Ectodermal cell (in vitro differentiated cells): ENCODE measurements at regions not wholly inside any gene's neighbourhood (a gene's known extent, or its start where the extent isn't known, plus 50 kb on each side); places are given as distances from the start of the nearest gene placed in this dataset.

ENCODE experiments used
- H3K27ac ChIP-seq: 2 replicates; pipeline ENCODE4 v1.7.0; 2013; ENCODE audit warnings: mild to moderate bottlenecking, low read depth, low read length; ENCODE audit not compliant: insufficient read depth, poor library complexity, severe bottlenecking
- H3K27me3 ChIP-seq: 2 replicates; pipeline ENCODE4 v1.7.0; 2013; ENCODE audit warnings: mild to moderate bottlenecking, low read length; ENCODE audit not compliant: insufficient read depth, control insufficient read depth, poor library complexity, severe bottlenecking
- H3K36me3 ChIP-seq: one replicate; pipeline ENCODE4 v1.7.0; 2013; ENCODE audit warnings: low read length; ENCODE audit not compliant: control insufficient read depth, insufficient read depth
- H3K4me1 ChIP-seq: one replicate; pipeline ENCODE4 v1.7.0; 2013; ENCODE audit warnings: low read length; ENCODE audit not compliant: control insufficient read depth, insufficient read depth
- H3K4me3 ChIP-seq: 2 replicates; pipeline ENCODE4 v1.7.0; 2013; ENCODE audit warnings: low read depth, low read length, control low read depth; ENCODE audit not compliant: insufficient read depth
- H3K9me3 ChIP-seq: 2 replicates; pipeline ENCODE4 v1.7.0; 2013; ENCODE audit warnings: mild to moderate bottlenecking, low read length, moderate library complexity; ENCODE audit not compliant: control insufficient read depth
- WGBS, 2 experiments: methylation state at CpG; one replicate each; pipeline ENCODE4 v1.1.7; 2013; ENCODE audit warnings: missing lambda C conversion rate in 2 of 2; 5-methylcytosine and 5-hydroxymethylcytosine counted together

GRCh38 chr16:50878536-50878935 lies 136.7 kb downstream of the CYLD start:
- 70 to 78% methylated on average over 3 of the region's 3 CpGs for WGBS, 2 experiments
- Histone ChIP-seq H3K27me3 (peaks cover 11% of the 10 kb centered on the region), H3K4me1 (peaks cover 18% of the 10 kb centered on the region)

GRCh38 chr16:50876263-50876662 lies 134.4 kb downstream of the CYLD start:
- WGBS, 2 experiments = 90 to 92% methylated on average over 1 to 4 of the region's 4 CpGs
- H3K4me1 ChIP-seq = peaks cover 17% of the 10 kb centered on the region
- H3K27me3 ChIP-seq = peaks cover 11% of the 10 kb centered on the region
- H3K27ac ChIP-seq = no peak overlapping the region
- no peaks in the 10 kb centered on the region for H3K9me3 ChIP-seq
- H3K4me3 ChIP-seq = no peak overlapping the region
- no peaks in the 10 kb centered on the region for H3K36me3 ChIP-seq

More at GRCh38 chr16:50878536-50878935, 136.7 kb downstream of the CYLD start:
- H3K4me3 ChIP-seq = no peak overlapping the region
- H3K36me3 ChIP-seq = no peaks in the 10 kb centered on the region
- no peaks in the 10 kb centered on the region for H3K9me3 ChIP-seq
- no peak overlapping the region for H3K27ac ChIP-seq

- no peaks in the 10 kb centered on the region for H3K4me1 ChIP-seq
- no peaks in the 10 kb centered on the region for H3K9me3 ChIP-seq
- no peaks in the 10 kb centered on the region for H3K27me3 ChIP-seq
- H3K27ac ChIP-seq = no peak overlapping the region
- no peak overlapping the region for H3K4me3 ChIP-seq
- no peaks in the 10 kb centered on the region for H3K36me3 ChIP-seq
Observed at GRCh38 chr16:50868577-50868976, 126.7 kb downstream of the CYLD start.

- Histone ChIP-seq H3K27me3 (no peaks in the 10 kb centered on the region), H3K9me3 (no peaks in the 10 kb centered on the region), H3K4me3 (no peak overlapping the region), H3K36me3 (no peaks in the 10 kb centered on the region), H3K4me1 (no peaks in the 10 kb centered on the region), H3K27ac (no peak overlapping the region)
- WGBS, 2 experiments = 95 to 100% methylated on average over 2 of the region's 2 CpGs
Observed at GRCh38 chr16:50866806-50867205, 124.9 kb downstream of the CYLD start.

GRCh38 chr16:50864386-50864785 lies 122.5 kb downstream of the CYLD start:
- no peaks in the 10 kb centered on the region for H3K4me1 ChIP-seq
- 91 to 94% methylated on average over 5 of the region's 5 CpGs for WGBS, 2 experiments
- no peaks in the 10 kb centered on the region for H3K27me3 ChIP-seq
- no peak overlapping the region for H3K27ac ChIP-seq
- no peaks in the 10 kb centered on the region for H3K9me3 ChIP-seq
- H3K36me3 ChIP-seq = no peaks in the 10 kb centered on the region
- no peak overlapping the region for H3K4me3 ChIP-seq

GRCh38 chr16:50863644-50864144 lies 121.8 kb downstream of the CYLD start:
- Histone ChIP-seq H3K4me3 (no peak overlapping the region), H3K27me3 (no peaks in the 10 kb centered on the region), H3K36me3 (no peaks in the 10 kb centered on the region), H3K9me3 (no peaks in the 10 kb centered on the region), H3K27ac (no peak overlapping the region), H3K4me1 (no peaks in the 10 kb centered on the region)
- WGBS, 2 experiments = 93 to 94% methylated on average over 8 of the region's 8 CpGs

GRCh38 chr16:50862818-50863643 lies 121.1 kb downstream of the CYLD start:
- 86 to 91% methylated on average over 24 of the region's 25 CpGs for WGBS, 2 experiments
- Histone ChIP-seq H3K4me3 (no peak overlapping the region), H3K36me3 (no peaks in the 10 kb centered on the region), H3K27ac (no peak overlapping the region), H3K9me3 (no peaks in the 10 kb centered on the region), H3K27me3 (no peaks in the 10 kb centered on the region), H3K4me1 (no peaks in the 10 kb centered on the region)

- no peaks in the 10 kb centered on the region for H3K9me3 ChIP-seq
- 57 to 80% methylated on average over 3 to 4 of the region's 4 CpGs for WGBS, 2 experiments
- no peak overlapping the region for H3K27ac ChIP-seq
Observed at GRCh38 chr16:50861970-50862411, 120.1 kb downstream of the CYLD start.

GRCh38 chr16:50861451-50861850 lies 119.6 kb downstream of the CYLD start:
- Histone ChIP-seq H3K27ac (no peak overlapping the region), H3K9me3 (no peaks in the 10 kb centered on the region), H3K4me3 (no peak overlapping the region), H3K4me1 (no peaks in the 10 kb centered on the region), H3K27me3 (no peaks in the 10 kb centered on the region), H3K36me3 (no peaks in the 10 kb centered on the region)
- 87 to 91% methylated on average over 4 of the region's 4 CpGs for WGBS, 2 experiments

More at GRCh38 chr16:50861970-50862411, 120.1 kb downstream of the CYLD start:
- no peaks in the 10 kb centered on the region for H3K36me3 ChIP-seq
- no peaks in the 10 kb centered on the region for H3K4me1 ChIP-seq
- no peaks in the 10 kb centered on the region for H3K27me3 ChIP-seq
- no peak overlapping the region for H3K4me3 ChIP-seq

GRCh38 chr16:50859628-50860360 lies 117.9 kb downstream of the CYLD start:
- no peak overlapping the region for H3K4me3 ChIP-seq
- no peaks in the 10 kb centered on the region for H3K4me1 ChIP-seq
- H3K36me3 ChIP-seq = no peaks in the 10 kb centered on the region
- H3K27me3 ChIP-seq = no peaks in the 10 kb centered on the region
- no peak overlapping the region for H3K27ac ChIP-seq
- H3K9me3 ChIP-seq = no peaks in the 10 kb centered on the region
- 93 to 95% methylated on average over 12 of the region's 12 CpGs for WGBS, 2 experiments
